ENCODE measurements at regions not wholly inside any gene's neighbourhood (a gene's known extent, or its start where the extent isn't known, plus 50 kb on each side); places are given as distances from the start of the nearest gene placed in this dataset.

- Histone ChIP-seq H3K27me3 (replicated peaks in 1 of 7) (peaks cover 0 to 6% (median 0%) of the 10 kb centered on the region in 7 donors), H3K4me3 (no peak overlapping the region), H3K36me3 (no peaks in the 10 kb centered on the region), H3K27ac (no peak overlapping the region), H3K4me1 (peaks cover 0 to 13% (median 3%) of the 10 kb centered on the region in 6 donors), H3K9me3 (no peaks in the 10 kb centered on the region)
- TF ChIP-seq POLR2AphosphoS5 (IDR thresholded peaks at IDR 0.05) (no peak), CTCF (IDR thresholded peaks at IDR 0.05 in 8 of 11, conservative IDR thresholded peaks at IDR 0.05 in 3 of 11) (no peak), POLR2A (IDR thresholded peaks at IDR 0.05) (no peak)
- no peak for DNase-seq
- WGBS, 5 donors, result 75 to 87% (median 84%) methylated on average over 3 of the region's 3 CpGs
- intact Hi-C loops (cut with DNase I; ENCODE audit: low total_unique reads), result no loop called here
These were observed 434.2 kb upstream of the SUCLG2 start for GRCh38 chr3:68088636-68089035.

- no peaks in the 10 kb centered on the region for H3K36me3 ChIP-seq
- H3K4me3 ChIP-seq, result no peak overlapping the region
- H3K27me3 ChIP-seq (replicated peaks in 1 of 7), result peaks cover 0 to 6% (median 0%) of the 10 kb centered on the region in 7 donors
- peaks cover 0 to 13% (median 3%) of the 10 kb centered on the region in 6 donors for H3K4me1 ChIP-seq
- H3K27ac ChIP-seq, result no peak overlapping the region
- 25 to 52% (median 32%) methylated on average over 3 of the region's 3 CpGs for WGBS, 5 donors
- intact Hi-C loops (cut with DNase I; ENCODE audit: low total_unique reads), result no loop called here
- H3K9me3 ChIP-seq, result no peaks in the 10 kb centered on the region
- no peak for DNase-seq
- no peak for TF ChIP-seq POLR2AphosphoS5 (IDR thresholded peaks at IDR 0.05)
- TF ChIP-seq POLR2A (IDR thresholded peaks at IDR 0.05), result no peak
- no peak for TF ChIP-seq CTCF (IDR thresholded peaks at IDR 0.05 in 8 of 11, conservative IDR thresholded peaks at IDR 0.05 in 3 of 11)
These were observed 433.8 kb upstream of the SUCLG2 start for GRCh38 chr3:68088216-68088615.

- TF ChIP-seq POLR2AphosphoS5 (IDR thresholded peaks at IDR 0.05) (no peak), POLR2A (IDR thresholded peaks at IDR 0.05) (no peak), CTCF (IDR thresholded peaks at IDR 0.05 in 8 of 11, conservative IDR thresholded peaks at IDR 0.05 in 3 of 11) (no peak)
- Histone ChIP-seq H3K4me1 (no peaks in the 10 kb centered on the region), H3K9me3 (peaks cover 0 to 29% (median 19%) of the 10 kb centered on the region in 8 donors), H3K27ac (no peak overlapping the region), H3K27me3 (replicated peaks in 1 of 7) (no peaks in the 10 kb centered on the region), H3K4me3 (no peak overlapping the region), H3K36me3 (no peaks in the 10 kb centered on the region)
- intact Hi-C loops (cut with DNase I; ENCODE audit: low total_unique reads), result no loop called here
- 69 to 78% (median 72%) methylated on average over 3 of the region's 3 CpGs for WGBS, 5 donors
- no peak for DNase-seq
These were observed 417.6 kb upstream of the SUCLG2 start for GRCh38 chr3:68072062-68072461.

GRCh38 chr3:68070186-68070585, 415.8 kb upstream of the SUCLG2 start:
- H3K9me3 ChIP-seq, result peaks cover 0 to 24% (median 19%) of the 10 kb centered on the region in 8 donors
- H3K36me3 ChIP-seq, result no peaks in the 10 kb centered on the region
- 71 to 89% (median 86%) methylated on average over 1 to 2 of the region's 2 CpGs for WGBS, 5 donors
- no peak for DNase-seq
- no peaks in the 10 kb centered on the region for H3K27me3 ChIP-seq (replicated peaks in 1 of 7)
- H3K4me1 ChIP-seq, result no peaks in the 10 kb centered on the region
- TF ChIP-seq CTCF (IDR thresholded peaks at IDR 0.05 in 8 of 11, conservative IDR thresholded peaks at IDR 0.05 in 3 of 11) (no peak), POLR2A (IDR thresholded peaks at IDR 0.05) (no peak), POLR2AphosphoS5 (IDR thresholded peaks at IDR 0.05) (no peak)
- intact Hi-C loops (cut with DNase I; ENCODE audit: low total_unique reads), result no loop called here
- H3K27ac ChIP-seq, result no peak overlapping the region
- no peak overlapping the region for H3K4me3 ChIP-seq
